H1 (cell line): ENCODE measurements at regions not wholly inside any gene's neighbourhood (a gene's known extent, or its start where the extent isn't known, plus 50 kb on each side); places are given as distances from the start of the nearest gene placed in this dataset.

Experiments
- CTCF ChIA-PET: fragments of 300-600 bp; sonication (Branson Sonifier 250); formaldehyde crosslinking; loops from one replicate; lab custom pipeline; 2021; ENCODE audit not compliant: partially characterized antibody; lab: Charles Lee
- POLR2A ChIA-PET: fragments of 300-600 bp; sonication (Branson Sonifier 250); formaldehyde crosslinking; loops from one replicate; lab custom pipeline; 2021; ENCODE audit warnings: inconsistent platforms; ENCODE audit not compliant: partially characterized antibody; lab: Charles Lee
- DNase-seq, 2 experiments: peaks; one replicate each; pipeline versions ENCODE4 v3.0.0 to v3.0.0-alpha.2; 2010 to 2022; ENCODE audit warnings: low spot score in 2 of 2, low read depth in 1 of 2, mixed read lengths in 1 of 2
- FAIRE-seq: peaks from 2 replicates; lab custom pipeline; 2011; peaks lifted over from hg19 to GRCh38; lab: Jason Lieb, UNC
- H2AFZ ChIP-seq: 2 replicates; pipeline ENCODE4 v1.8.1; 2012; ENCODE audit warnings: low read length, inconsistent platforms
- H2AK5ac ChIP-seq: 2 replicates; pipeline ENCODE4 v1.6.1; 2013; ENCODE audit warnings: low read depth, low read length
- H2BK120ac ChIP-seq: replicated peaks from 2 replicates; pipeline ENCODE3; 2013; ENCODE audit warnings: low read depth, low read length, inconsistent platforms
- H2BK12ac ChIP-seq: 2 replicates; pipeline ENCODE4 v1.6.1; 2013; ENCODE audit warnings: low read depth, low read length
- H2BK15ac ChIP-seq: 2 replicates; pipeline ENCODE4 v1.6.1; 2013; ENCODE audit warnings: low read length
- H2BK20ac ChIP-seq: 2 replicates; pipeline ENCODE4 v1.6.1; 2013; ENCODE audit warnings: low read length
- H2BK5ac ChIP-seq: 2 replicates; pipeline ENCODE4 v1.6.1; 2013; ENCODE audit warnings: low read depth, low read length
- H3K14ac ChIP-seq: 2 replicates; pipeline ENCODE4 v1.6.1; 2013; ENCODE audit warnings: inconsistent platforms; ENCODE audit not compliant: insufficient read length
- H3K18ac ChIP-seq: 2 replicates; pipeline ENCODE4 v1.6.1; 2013; ENCODE audit warnings: low read length; ENCODE audit errors: extremely low read depth
- H3K23ac ChIP-seq: 2 replicates; pipeline ENCODE4 v1.6.1; 2013; ENCODE audit warnings: inconsistent platforms; ENCODE audit not compliant: insufficient read length
- H3K23me2 ChIP-seq: 2 replicates; pipeline ENCODE4 v1.6.1; 2013; ENCODE audit warnings: low read depth, low read length
- H3K27ac ChIP-seq: 2 replicates; pipeline ENCODE4 v1.6.1; 2011; ENCODE audit warnings: low read depth, low read length, inconsistent platforms
- H3K27me3 ChIP-seq, 4 experiments: replicated peaks in 1 of 4; 1 replicate in 1 of 4; 2 replicates in 3 of 4; pipeline versions ENCODE4 v1.6.1 to v1.8.1; 2011 to 2013; ENCODE audit warnings: low read length in 3 of 4, mild to moderate bottlenecking in 3 of 4, inconsistent platforms in 2 of 4, mixed read lengths in 2 of 4, moderate library complexity in 1 of 4; ENCODE audit not compliant: control insufficient read depth in 3 of 4, insufficient read depth in 3 of 4; ENCODE audit errors: extremely low read depth in 1 of 4
- H3K36me3 ChIP-seq, 4 experiments: 2 replicates each; pipeline versions ENCODE4 v1.6.1 to v1.8.1; 2011 to 2013; ENCODE audit warnings: mild to moderate bottlenecking in 4 of 4, low read length in 3 of 4, moderate library complexity in 2 of 4, control low read depth in 1 of 4, inconsistent platforms in 1 of 4; ENCODE audit not compliant: insufficient read depth in 4 of 4, control insufficient read depth in 2 of 4
- H3K4ac ChIP-seq: replicated peaks from 2 replicates; pipeline ENCODE3; 2013; ENCODE audit warnings: low read length, low read depth, mixed read lengths, inconsistent platforms; ENCODE audit not compliant: insufficient read length
- H3K4me1 ChIP-seq, 4 experiments: replicated peaks in 1 of 4; 1 replicate in 1 of 4; 2 replicates in 3 of 4; pipeline versions ENCODE4 v1.6.1 to v1.8.1; 2011 to 2013; ENCODE audit warnings: low read length in 3 of 4, inconsistent platforms in 2 of 4, mixed read lengths in 1 of 4; ENCODE audit not compliant: insufficient read depth in 4 of 4, control insufficient read depth in 3 of 4
- H3K4me2 ChIP-seq, 2 experiments: 2 replicates each; pipeline versions ENCODE4 v1.6.1 to v1.8.1; 2011 to 2013; ENCODE audit warnings: low read depth in 2 of 2, low read length in 2 of 2, control low read depth in 1 of 2, inconsistent platforms in 1 of 2, mild to moderate bottlenecking in 1 of 2; ENCODE audit not compliant: insufficient read depth in 1 of 2
- H3K4me3 ChIP-seq, 4 experiments: fragments of 200-600, 300-600 bp in 1 of 4; sonication (generic), shearing (Covaris generic), sonication (Bioruptor Twin) in 1 of 4; 2 replicates each; pipeline versions ENCODE4 v1.5.1 to v1.8.1; 2011 to 2016; ENCODE audit warnings: low read length in 4 of 4, low read depth in 3 of 4, control low read depth in 2 of 4, inconsistent platforms in 2 of 4, mild to moderate bottlenecking in 2 of 4, mixed read lengths in 1 of 4, moderate library complexity in 1 of 4; ENCODE audit not compliant: insufficient read depth in 2 of 4; ENCODE audit errors: extremely low read depth in 1 of 4
- H3K56ac ChIP-seq: replicated peaks from 2 replicates; pipeline ENCODE3; 2013; ENCODE audit warnings: low read depth, mild to moderate bottlenecking, mixed read lengths, low read length, inconsistent platforms; ENCODE audit not compliant: insufficient read length
- H3K79me1 ChIP-seq: 2 replicates; pipeline ENCODE4 v1.6.1; 2013; ENCODE audit warnings: low read depth, low read length, control low read depth
- H3K79me2 ChIP-seq, 2 experiments: 2 replicates each; pipeline versions ENCODE4 v1.6.1 to v1.8.1; 2012 to 2013; ENCODE audit warnings: low read length in 2 of 2, mild to moderate bottlenecking in 2 of 2, inconsistent platforms in 1 of 2; ENCODE audit not compliant: insufficient read depth in 2 of 2, control insufficient read depth in 1 of 2
- H3K9ac ChIP-seq, 4 experiments: replicated peaks in 1 of 4; 1 replicate in 1 of 4; 2 replicates in 3 of 4; pipeline versions ENCODE4 v1.6.1 to v1.8.1; 2011 to 2013; ENCODE audit warnings: low read depth in 3 of 4, low read length in 3 of 4, control low read depth in 2 of 4, mild to moderate bottlenecking in 2 of 4, moderate library complexity in 2 of 4, inconsistent platforms in 1 of 4; ENCODE audit errors: extremely low read depth in 1 of 4
- H3K9me3 ChIP-seq, 2 experiments: 2 replicates each; pipeline versions ENCODE4 v1.6.1 to v1.8.1; 2012 to 2013; ENCODE audit warnings: mild to moderate bottlenecking in 2 of 2, moderate library complexity in 2 of 2, control low read depth in 1 of 2, inconsistent platforms in 1 of 2, low read depth in 1 of 2, low read length in 1 of 2, mixed read lengths in 1 of 2; ENCODE audit not compliant: insufficient read depth in 2 of 2
- H4K20me1 ChIP-seq, 2 experiments: replicated peaks in 1 of 2; 2 replicates each; pipeline versions ENCODE3 to v1.8.1; 2011 to 2013; ENCODE audit warnings: inconsistent platforms in 2 of 2, low read length in 2 of 2, mild to moderate bottlenecking in 1 of 2; ENCODE audit not compliant: insufficient read depth in 2 of 2, control insufficient read depth in 1 of 2
- H4K5ac ChIP-seq: 2 replicates; pipeline ENCODE4 v1.6.1; 2013; ENCODE audit warnings: low read length, low read depth, mixed read lengths, inconsistent platforms; ENCODE audit not compliant: insufficient read length
- H4K8ac ChIP-seq: 2 replicates; pipeline ENCODE4 v1.8.0; 2013; ENCODE audit warnings: mild to moderate bottlenecking, moderate library complexity, low read length, inconsistent platforms; ENCODE audit not compliant: insufficient read depth; ENCODE audit errors: extremely low read depth
- H4K91ac ChIP-seq: replicated peaks from 2 replicates; pipeline ENCODE3; 2013; ENCODE audit warnings: low read length, mixed read lengths, inconsistent platforms; ENCODE audit not compliant: insufficient read length
- CBX5 ChIP-seq: fragments of 300-800, 300-1000 bp; sonication (generic); IDR thresholded peaks from 2 replicates; pipeline ENCODE4 v1.7.1; 2016; ENCODE audit warnings: antibody characterized with exemption, low read length, low read depth
- CHD2 ChIP-seq: IDR thresholded peaks from 2 replicates; pipeline ENCODE4 v1.6.1; 2012; ENCODE audit warnings: low read length, improper control_type of control experiment
- EZH2 ChIP-seq: fragments of 200-600 bp; sonication (generic); IDR thresholded peaks from 2 replicates; pipeline ENCODE4 v1.7.1; 2012; ENCODE audit warnings: low read depth, mild to moderate bottlenecking, moderate library complexity, low read length, inconsistent platforms; ENCODE audit not compliant: severe bottlenecking
- JUN ChIP-seq: IDR thresholded peaks from 2 replicates; pipeline ENCODE4 v1.6.1; 2011; ENCODE audit warnings: low read depth, mild to moderate bottlenecking, improper control_type of control experiment, low read length
- NRF1 ChIP-seq: IDR thresholded peaks from 2 replicates; pipeline ENCODE4 v1.6.1; 2011; ENCODE audit warnings: mild to moderate bottlenecking, low read depth, low read length, improper control_type of control experiment
- POU5F1 ChIP-seq: IDR thresholded peaks from 2 replicates; pipeline ENCODE4 v1.6.1; 2011; ENCODE audit warnings: low read depth, mild to moderate bottlenecking, low read length, moderate library complexity
- SAP30 ChIP-seq: fragments of 300-600 bp; sonication (generic); IDR thresholded peaks from 2 replicates; pipeline ENCODE4 v1.7.1; 2012; ENCODE audit warnings: low read length, moderate library complexity, mild to moderate bottlenecking, inconsistent platforms; ENCODE audit not compliant: insufficient read depth, insufficient replicate concordance
- SP4 ChIP-seq: IDR thresholded peaks from 2 replicates; pipeline ENCODE4 v1.6.1; 2012; ENCODE audit warnings: low read length, inconsistent platforms
- TAF7 ChIP-seq: optimal IDR thresholded peaks from 2 replicates; pipeline ENCODE3; 2011; ENCODE audit warnings: low read depth, mild to moderate bottlenecking, inconsistent platforms, low read length, moderate library complexity, borderline replicate concordance
- TBP ChIP-seq: IDR thresholded peaks from 2 replicates; pipeline ENCODE4 v1.6.1; 2011; ENCODE audit warnings: low read depth, low read length, improper control_type of control experiment
- WGBS, 2 experiments: shearing (Covaris generic) in 1 of 2; methylation state at CpG; one replicate each; pipeline versions ENCODE4 v1.1.6 to v1.1.7; 2013 to 2015; ENCODE audit warnings: low lambda C conversion rate in 2 of 2, mixed read lengths in 2 of 2, inconsistent platforms in 1 of 2, low coverage in 1 of 2, missing lambda C conversion rate in 1 of 2; ENCODE audit not compliant: insufficient replicate concordance in 2 of 2, insufficient coverage in 1 of 2, insufficient read length in 1 of 2; ENCODE audit errors: extremely low coverage in 1 of 2, missing lambda C conversion rate in 1 of 2; 5-methylcytosine and 5-hydroxymethylcytosine counted together

DNA sequence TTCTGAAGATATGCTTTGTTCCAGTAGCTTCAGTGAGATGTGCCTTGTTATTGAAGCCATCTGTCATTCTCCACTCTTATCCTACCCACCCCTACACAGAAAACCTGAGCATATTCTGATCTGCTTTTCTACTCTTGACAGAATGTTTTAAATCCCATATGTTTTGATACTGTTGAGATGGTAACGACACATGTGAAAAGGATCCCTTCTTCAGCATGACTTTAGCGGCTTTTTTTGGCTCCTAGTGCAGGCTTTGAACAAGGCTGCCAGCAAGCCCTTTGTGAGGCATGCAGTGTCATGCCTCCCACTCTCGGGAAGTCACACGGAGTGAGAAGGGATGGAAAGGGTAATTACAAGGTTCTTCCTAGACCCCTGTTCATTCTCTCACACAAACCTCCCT, 228.8 kb upstream of the RGS6 start:
- Histone ChIP-seq H3K27ac (no peak overlapping the region), H3K23ac (no peak overlapping the region), H2BK12ac (no peak overlapping the region), H2AFZ (no peak overlapping the region), H3K56ac (no peak overlapping the region), H3K9me3 (no peaks in the 10 kb centered on the region), H4K5ac (no peak overlapping the region), H2BK120ac (no peak overlapping the region), H2BK15ac (no peak overlapping the region), H4K91ac (no peak overlapping the region), H3K9ac (no peak overlapping the region), H3K4me3 (no peak overlapping the region), H3K36me3 (peaks cover 3 to 19% (median 6%) of the 10 kb centered on the region in 4 experiments; a peak in 6 of 8 replicates), H3K14ac (no peak overlapping the region), H3K18ac (no peak overlapping the region), H3K4me1 (no peaks in the 10 kb centered on the region), H3K27me3 (no peaks in the 10 kb centered on the region), H2BK20ac (no peak overlapping the region), H2AK5ac (no peak overlapping the region), H3K79me2 (no peaks in the 10 kb centered on the region), H4K20me1 (no peaks in the 10 kb centered on the region), H4K8ac (no peak overlapping the region), H3K4me2 (no peak overlapping the region), H3K23me2 (no peaks in the 10 kb centered on the region; the same call in 1 of the 2 replicates), H3K79me1 (no peaks in the 10 kb centered on the region), H2BK5ac (no peak overlapping the region), H3K4ac (no peak overlapping the region)
- WGBS, 2 experiments: 87% methylated on average over 4 of the region's 4 CpGs; no CpG with 5 or more reads in 1 of the 2 experiments
- ChIA-PET POLR2A (no interaction called here), CTCF (no interaction called here)
- FAIRE-seq (no peak), DNase-seq (no peak)
- no peak for TF ChIP-seq EZH2
- TF ChIP-seq TBP: no peak
- no peak for TF ChIP-seq JUN
- no peak for TF ChIP-seq CHD2
- no peak for TF ChIP-seq TAF7
- no peak for TF ChIP-seq SP4
- TF ChIP-seq NRF1: no peak
- no peak for TF ChIP-seq POU5F1
- TF ChIP-seq CBX5: no peak
- TF ChIP-seq SAP30: no peak
